ENCODE measurements at regions not wholly inside any gene's neighbourhood (a gene's known extent, or its start where the extent isn't known, plus 50 kb on each side); places are given as distances from the start of the nearest gene placed in this dataset.

DNA sequence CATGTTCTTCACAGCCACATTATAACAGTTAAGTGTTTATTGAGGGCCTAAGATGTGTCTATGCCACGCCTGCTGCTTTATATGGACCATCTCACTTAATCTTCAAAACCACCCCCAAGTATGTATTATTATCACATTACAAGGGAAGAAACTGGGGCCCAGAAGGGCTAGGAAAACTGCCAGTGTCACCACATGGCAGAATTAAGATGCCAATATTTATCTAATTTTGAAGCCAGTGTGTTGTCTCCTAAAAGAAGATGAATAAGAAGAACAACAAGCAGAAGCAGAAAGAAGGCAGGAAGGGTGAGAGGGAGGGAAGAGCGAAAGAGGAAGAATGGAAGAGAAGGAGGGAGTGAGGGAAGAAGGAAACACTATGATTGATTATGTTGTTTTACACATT lies 491.3 kb upstream of the IL12A start:
- TF ChIP-seq, protein P1, sequence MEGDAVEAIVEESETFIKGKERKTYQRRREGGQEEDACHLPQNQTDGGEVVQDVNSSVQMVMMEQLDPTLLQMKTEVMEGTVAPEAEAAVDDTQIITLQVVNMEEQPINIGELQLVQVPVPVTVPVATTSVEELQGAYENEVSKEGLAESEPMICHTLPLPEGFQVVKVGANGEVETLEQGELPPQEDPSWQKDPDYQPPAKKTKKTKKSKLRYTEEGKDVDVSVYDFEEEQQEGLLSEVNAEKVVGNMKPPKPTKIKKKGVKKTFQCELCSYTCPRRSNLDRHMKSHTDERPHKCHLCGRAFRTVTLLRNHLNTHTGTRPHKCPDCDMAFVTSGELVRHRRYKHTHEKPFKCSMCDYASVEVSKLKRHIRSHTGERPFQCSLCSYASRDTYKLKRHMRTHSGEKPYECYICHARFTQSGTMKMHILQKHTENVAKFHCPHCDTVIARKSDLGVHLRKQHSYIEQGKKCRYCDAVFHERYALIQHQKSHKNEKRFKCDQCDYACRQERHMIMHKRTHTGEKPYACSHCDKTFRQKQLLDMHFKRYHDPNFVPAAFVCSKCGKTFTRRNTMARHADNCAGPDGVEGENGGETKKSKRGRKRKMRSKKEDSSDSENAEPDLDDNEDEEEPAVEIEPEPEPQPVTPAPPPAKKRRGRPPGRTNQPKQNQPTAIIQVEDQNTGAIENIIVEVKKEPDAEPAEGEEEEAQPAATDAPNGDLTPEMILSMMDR (IDR thresholded peaks at IDR 0.05), result no peak
- TF ChIP-seq POLR2A (IDR thresholded peaks at IDR 0.05), result no peak
